GM21515 (cell line): ENCODE measurements at regions not wholly inside any gene's neighbourhood (a gene's known extent, or its start where the extent isn't known, plus 50 kb on each side); places are given as distances from the start of the nearest gene placed in this dataset.
"Not testable (repeated sequence)": the region's sequence is repeated elsewhere in the genome, so short reads cannot be mapped to it uniquely, and the experiment has no call there.

Experiments
- ATAC-seq: cut with Tn5 transposase; IDR thresholded peaks from one replicate; pipeline ENCODE4 v1.9.1; 2021; ENCODE audit not compliant: unreplicated experiment

- ATAC-seq, result no peak
These were observed 722.1 kb downstream of the PCDH7 start for GRCh38 chr4:31442236-31442635.

- ATAC-seq, result no peak
These were observed 725.4 kb downstream of the PCDH7 start for GRCh38 chr4:31445526-31445925.

GRCh38 chr4:31455612-31456011 lies 735.4 kb downstream of the PCDH7 start:
- ATAC-seq, result no peak

GRCh38 chr4:31458813-31459212 lies 738.6 kb downstream of the PCDH7 start:
- ATAC-seq, result no peak

GRCh38 chr4:31461421-31461820 lies 741.3 kb downstream of the PCDH7 start:
- ATAC-seq, result no peak

GRCh38 chr4:31467781-31468180 lies 747.6 kb downstream of the PCDH7 start:
- ATAC-seq, result no peak

GRCh38 chr4:31474221-31474620 lies 754.1 kb downstream of the PCDH7 start:
- no peak for ATAC-seq

- no peak for ATAC-seq
These were observed 762.5 kb downstream of the PCDH7 start for GRCh38 chr4:31482691-31483090.

GRCh38 chr4:31499216-31499615 lies 779.0 kb downstream of the PCDH7 start:
- ATAC-seq, result not testable (repeated sequence)

- ATAC-seq, result no peak
These were observed 796.4 kb downstream of the PCDH7 start for GRCh38 chr4:31516520-31516919.

GRCh38 chr4:31518796-31519250 lies 798.7 kb downstream of the PCDH7 start:
- no peak for ATAC-seq

GRCh38 chr4:31530555-31530954 lies 810.4 kb downstream of the PCDH7 start:
- no peak for ATAC-seq

GRCh38 chr4:31538877-31539276 lies 818.7 kb downstream of the PCDH7 start:
- no peak for ATAC-seq

- no peak for ATAC-seq
These were observed 819.3 kb downstream of the PCDH7 start for GRCh38 chr4:31539284-31540069.

GRCh38 chr4:31545330-31545729 lies 825.2 kb downstream of the PCDH7 start:
- ATAC-seq, result no peak

- no peak for ATAC-seq
These were observed 825.6 kb downstream of the PCDH7 start for GRCh38 chr4:31545755-31546154.

- ATAC-seq, result no peak
These were observed 827.9 kb downstream of the PCDH7 start for GRCh38 chr4:31548021-31548420.

GRCh38 chr4:31548823-31549222 lies 828.7 kb downstream of the PCDH7 start:
- no peak for ATAC-seq

- ATAC-seq, result no peak
These were observed 829.1 kb downstream of the PCDH7 start for GRCh38 chr4:31549256-31549655.

GRCh38 chr4:31557437-31557836 lies 837.3 kb downstream of the PCDH7 start:
- ATAC-seq, result no peak

- ATAC-seq, result no peak
These were observed 853.4 kb downstream of the PCDH7 start for GRCh38 chr4:31573554-31573953.

- no peak for ATAC-seq
These were observed 855.3 kb downstream of the PCDH7 start for GRCh38 chr4:31575504-31575903.

- ATAC-seq, result no peak
These were observed 860.7 kb downstream of the PCDH7 start for GRCh38 chr4:31580843-31581242.
